ENCODE measurements at regions not wholly inside any gene's neighbourhood (a gene's known extent, or its start where the extent isn't known, plus 50 kb on each side); places are given as distances from the start of the nearest gene placed in this dataset.

- H3K4me3 ChIP-seq (ENCODE audit: low read length): no peak overlapping the region
- CTCF ChIA-PET: interaction anchor here (0.7 kb wide), 1 partner anchor 46 kb away, joined by 18 read pairs; no protein-coding TSS in a partner anchor
- H3K4me1 ChIP-seq (ENCODE audit: insufficient read depth, low read length): no peaks in the 10 kb centered on the region
- DNase-seq (no peak), ATAC-seq (no peak)
- no peaks in the 10 kb centered on the region for H3K36me3 ChIP-seq (ENCODE audit: low read depth, low read length)
- no peaks in the 10 kb centered on the region for H3K27me3 ChIP-seq (ENCODE audit: low read length)
- H3F3A ChIP-seq (ENCODE audit: low read length, unreplicated experiment): no peaks in the 10 kb centered on the region
- no peak for TF ChIP-seq CTCF (conservative IDR thresholded peaks at IDR 0.05; ENCODE audit: low read depth, low read length)
- TF ChIP-seq EZH2phosphoT487 (IDR thresholded peaks at IDR 0.05; ENCODE audit: borderline replicate concordance, low read length): no peak
- no peak for TF ChIP-seq EZH2 (IDR thresholded peaks at IDR 0.05; ENCODE audit: low read length, unreplicated experiment)
- no peaks in the 10 kb centered on the region for H3K9me3 ChIP-seq (ENCODE audit: low read length)
- POLR2A ChIA-PET (ENCODE audit: unreplicated experiment): no interaction called here
- intact Hi-C loops (cut with micrococcal nuclease): no loop called here
- H3K4me2 ChIP-seq (ENCODE audit: low read length): no peak overlapping the region
- no peaks in the 10 kb centered on the region for H3K79me2 ChIP-seq (ENCODE audit: low read length)
- no TSS peak for BruUV-seq (replicated peaks)
- H3K27ac ChIP-seq (ENCODE audit: low read length): no peak overlapping the region
- H3K9ac ChIP-seq (ENCODE audit: low read length): no peak overlapping the region
- H2AFZ ChIP-seq (ENCODE audit: low read length): no peak overlapping the region
- H4K20me1 ChIP-seq (ENCODE audit: low read length): no peaks in the 10 kb centered on the region
- H3K9me2 ChIP-seq (replicated peaks; ENCODE audit: low read length): no peaks in the 10 kb centered on the region
Observed at GRCh38 chr4:138869165-138869564, 146.4 kb upstream of the NOCT start.

GRCh38 chr4:138868562-138868961 is 147.0 kb upstream of the NOCT start:
- Histone ChIP-seq H2AFZ (ENCODE audit: low read length) (no peak overlapping the region), H3K9ac (ENCODE audit: low read length) (no peak overlapping the region), H3K27ac (ENCODE audit: low read length) (no peak overlapping the region), H3K27me3 (ENCODE audit: low read length) (no peaks in the 10 kb centered on the region), H4K20me1 (ENCODE audit: low read length) (no peaks in the 10 kb centered on the region), H3K4me2 (ENCODE audit: low read length) (no peak overlapping the region), H3K36me3 (ENCODE audit: low read depth, low read length) (no peaks in the 10 kb centered on the region), H3F3A (ENCODE audit: low read length, unreplicated experiment) (no peaks in the 10 kb centered on the region), H3K79me2 (ENCODE audit: low read length) (no peaks in the 10 kb centered on the region), H3K9me2 (replicated peaks; ENCODE audit: low read length) (no peaks in the 10 kb centered on the region), H3K9me3 (ENCODE audit: low read length) (no peaks in the 10 kb centered on the region), H3K4me3 (ENCODE audit: low read length) (no peak overlapping the region), H3K4me1 (ENCODE audit: insufficient read depth, low read length) (no peaks in the 10 kb centered on the region)
- ChIA-PET POLR2A (ENCODE audit: unreplicated experiment) (no interaction called here), CTCF (no interaction called here)
- ATAC-seq (no peak), DNase-seq (no peak)
- BruUV-seq (replicated peaks): no TSS peak
- intact Hi-C loops (cut with micrococcal nuclease): no loop called here
- TF ChIP-seq EZH2 (IDR thresholded peaks at IDR 0.05; ENCODE audit: low read length, unreplicated experiment) (no peak), CTCF (conservative IDR thresholded peaks at IDR 0.05; ENCODE audit: low read depth, low read length) (no peak)

DNA sequence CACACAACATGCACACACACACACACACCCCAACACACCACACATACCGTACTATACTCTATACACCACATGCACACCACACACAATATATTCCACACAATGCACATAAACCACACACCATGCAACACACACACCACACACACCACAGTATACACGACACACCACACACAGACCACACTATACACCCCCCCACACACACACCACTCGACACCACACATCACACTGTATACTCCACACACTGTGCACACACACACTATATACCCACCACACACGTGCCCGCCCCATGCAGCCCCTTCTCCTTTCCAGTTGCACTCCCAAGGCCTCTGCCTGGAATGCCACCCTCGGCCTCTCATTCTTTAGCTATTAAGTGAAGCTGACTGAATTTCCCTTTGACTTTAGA is 148.2 kb upstream of the NOCT start:
- no peaks in the 10 kb centered on the region for H4K20me1 ChIP-seq (ENCODE audit: low read length)
- H3K4me3 ChIP-seq (ENCODE audit: low read length): no peak overlapping the region
- no peak overlapping the region for H3K9ac ChIP-seq (ENCODE audit: low read length)
- POLR2A ChIA-PET (ENCODE audit: unreplicated experiment): no interaction called here
- TF ChIP-seq EZH2 (IDR thresholded peaks at IDR 0.05; ENCODE audit: low read length, unreplicated experiment) (no peak), EZH2phosphoT487 (IDR thresholded peaks at IDR 0.05; ENCODE audit: borderline replicate concordance, low read length) (no peak), CTCF (conservative IDR thresholded peaks at IDR 0.05; ENCODE audit: low read depth, low read length) (no peak)
- no peak for ATAC-seq
- no peaks in the 10 kb centered on the region for H3K79me2 ChIP-seq (ENCODE audit: low read length)
- no peaks in the 10 kb centered on the region for H3K27me3 ChIP-seq (ENCODE audit: low read length)
- H3K9me2 ChIP-seq (replicated peaks; ENCODE audit: low read length): no peaks in the 10 kb centered on the region
- intact Hi-C loops (cut with micrococcal nuclease): no loop called here
- H3K27ac ChIP-seq (ENCODE audit: low read length): no peak overlapping the region
- H2AFZ ChIP-seq (ENCODE audit: low read length): no peak overlapping the region
- no peaks in the 10 kb centered on the region for H3K9me3 ChIP-seq (ENCODE audit: low read length)
- no peak overlapping the region for H3K4me2 ChIP-seq (ENCODE audit: low read length)
- H3K4me1 ChIP-seq (ENCODE audit: insufficient read depth, low read length): no peaks in the 10 kb centered on the region
- no TSS peak for BruUV-seq (replicated peaks)
- H3K36me3 ChIP-seq (ENCODE audit: low read depth, low read length): no peaks in the 10 kb centered on the region
- H3F3A ChIP-seq (ENCODE audit: low read length, unreplicated experiment): no peaks in the 10 kb centered on the region
- no peak for DNase-seq
- CTCF ChIA-PET: no interaction called here

Measured in PC-3 (cell line).